Pons (tissue), 1 donor: ENCODE measurements at regions not wholly inside any gene's neighbourhood (a gene's known extent, or its start where the extent isn't known, plus 50 kb on each side); places are given as distances from the start of the nearest gene placed in this dataset.
"Not testable (repeated sequence)": the region's sequence is repeated elsewhere in the genome, so short reads cannot be mapped to it uniquely, and the experiment has no call there.

Experiments
- DNase-seq: peaks from one replicate; pipeline ENCODE4 v3.0.0-alpha.2; 2016; ENCODE audit warnings: low spot score

GRCh38 chr9:30522061-30522460, 1862.4 kb upstream of the ACO1 start:
- DNase-seq = peak; percentile 18

- peak; percentile 54 for DNase-seq
Measured at GRCh38 chr9:30522486-30522885, 1862.0 kb upstream of the ACO1 start.

- peak; percentile 73 for DNase-seq
Measured at GRCh38 chr9:30524311-30524710, 1860.1 kb upstream of the ACO1 start.

GRCh38 chr9:30534455-30534854, 1850.0 kb upstream of the ACO1 start:
- no peak for DNase-seq

- no peak for DNase-seq
Measured at GRCh38 chr9:30534896-30535295, 1849.5 kb upstream of the ACO1 start.

- DNase-seq = no peak
Measured at GRCh38 chr9:30536494-30536893, 1847.9 kb upstream of the ACO1 start.

- not testable (repeated sequence) for DNase-seq
Measured at GRCh38 chr9:30539696-30540095, 1844.7 kb upstream of the ACO1 start.

- DNase-seq = peak; percentile 51
Measured at GRCh38 chr9:30574355-30575151, 1809.9 kb upstream of the ACO1 start.

GRCh38 chr9:30575218-30575617, 1809.2 kb upstream of the ACO1 start:
- peak; percentile 5 for DNase-seq

- no peak for DNase-seq
Measured at GRCh38 chr9:30575691-30576090, 1808.8 kb upstream of the ACO1 start.

- no peak for DNase-seq
Measured at GRCh38 chr9:30579810-30580209, 1804.6 kb upstream of the ACO1 start.

GRCh38 chr9:30582240-30582639, 1802.2 kb upstream of the ACO1 start:
- no peak for DNase-seq

GRCh38 chr9:30584559-30584958, 1799.9 kb upstream of the ACO1 start:
- DNase-seq = no peak

GRCh38 chr9:30591461-30591860, 1793.0 kb upstream of the ACO1 start:
- no peak for DNase-seq

GRCh38 chr9:30597608-30598007, 1786.8 kb upstream of the ACO1 start:
- no peak for DNase-seq

GRCh38 chr9:30605936-30606335, 1778.5 kb upstream of the ACO1 start:
- DNase-seq = no peak

- DNase-seq = no peak
Measured at GRCh38 chr9:30609713-30610112, 1774.7 kb upstream of the ACO1 start.

GRCh38 chr9:30616782-30617181, 1767.7 kb upstream of the ACO1 start:
- not testable (repeated sequence) for DNase-seq

- DNase-seq = no peak
Measured at GRCh38 chr9:30622561-30622960, 1761.9 kb upstream of the ACO1 start.

GRCh38 chr9:30628915-30629567, 1755.4 kb upstream of the ACO1 start:
- DNase-seq = no peak

- DNase-seq = no peak
Measured at GRCh38 chr9:30630459-30630858, 1754.0 kb upstream of the ACO1 start.

GRCh38 chr9:30646639-30647038, 1737.8 kb upstream of the ACO1 start:
- DNase-seq = not testable (repeated sequence)

- DNase-seq = no peak
Measured at GRCh38 chr9:30661925-30662324, 1722.5 kb upstream of the ACO1 start.
